DOHH2 (cell line): ENCODE measurements at regions not wholly inside any gene's neighbourhood (a gene's known extent, or its start where the extent isn't known, plus 50 kb on each side); places are given as distances from the start of the nearest gene placed in this dataset.

ENCODE experiments used
- H3F3A ChIP-seq: fragments of 200-600 bp; sonication (generic), shearing (Covaris generic); 2 replicates; pipeline ENCODE4 v1.6.0; 2016; ENCODE audit warnings: antibody characterized with exemption, mild to moderate bottlenecking; ENCODE audit not compliant: control insufficient read depth, insufficient read depth
- H3K27ac ChIP-seq: fragments of 200-600 bp; sonication (generic); 2 replicates; pipeline ENCODE4 v1.5.1; 2014; ENCODE audit warnings: low read depth, mild to moderate bottlenecking, low read length, moderate library complexity
- H3K27me3 ChIP-seq: fragments of 200-600 bp; sonication (generic); 2 replicates; pipeline ENCODE4 v1.6.1; 2014; ENCODE audit warnings: mild to moderate bottlenecking, low read length, mixed read lengths; ENCODE audit not compliant: control insufficient read depth
- H3K36me3 ChIP-seq: fragments of 200-600 bp; sonication (generic); 2 replicates; pipeline ENCODE4 v1.6.1; 2014; ENCODE audit warnings: mild to moderate bottlenecking, low read length, moderate library complexity, mixed read lengths; ENCODE audit not compliant: control insufficient read depth
- H3K4me1 ChIP-seq: fragments of 200-600 bp; sonication (generic); 2 replicates; pipeline ENCODE4 v1.6.1; 2014; ENCODE audit warnings: mild to moderate bottlenecking, low read length, mixed read lengths; ENCODE audit not compliant: control insufficient read depth
- H3K4me2 ChIP-seq: fragments of 200-600 bp; sonication (generic); 2 replicates; pipeline ENCODE4 v1.6.0; 2014; ENCODE audit warnings: mild to moderate bottlenecking, low read length, moderate library complexity
- H3K4me3 ChIP-seq: fragments of 200-600 bp; sonication (generic); 2 replicates; pipeline ENCODE4 v1.5.1; 2014; ENCODE audit warnings: mild to moderate bottlenecking, low read length, mixed read lengths
- H3K79me2 ChIP-seq: fragments of 200-600 bp; sonication (generic); 2 replicates; pipeline ENCODE4 v1.6.1; 2014; ENCODE audit warnings: mild to moderate bottlenecking, low read length, mixed read lengths; ENCODE audit not compliant: control insufficient read depth
- H3K9me2 ChIP-seq: fragments of 200-600 bp; sonication (generic); replicated peaks from 2 replicates; pipeline ENCODE4 v1.6.1; 2014; ENCODE audit warnings: mild to moderate bottlenecking, low read length, mixed read lengths; ENCODE audit not compliant: control insufficient read depth
- H3K9me3 ChIP-seq: fragments of 200-600 bp; sonication (generic); 2 replicates; pipeline ENCODE4 v1.6.1; 2014; ENCODE audit warnings: antibody characterized with exemption, low read length, mixed read lengths; ENCODE audit not compliant: control insufficient read depth, insufficient read depth
- H4K20me1 ChIP-seq: fragments of 200-600 bp; sonication (generic); 2 replicates; pipeline ENCODE4 v1.6.0; 2014; ENCODE audit warnings: low read depth, mild to moderate bottlenecking, antibody characterized with exemption, low read length, moderate library complexity; ENCODE audit not compliant: control insufficient read depth, insufficient read depth
- CTCF ChIP-seq: fragments of 200-600 bp; sonication (generic); IDR thresholded peaks from one replicate; pipeline ENCODE4 v1.5.1; 2014; ENCODE audit warnings: antibody characterized with exemption, mild to moderate bottlenecking, low read depth, low read length; ENCODE audit not compliant: poor library complexity, severe bottlenecking
- EZH2phosphoT487 ChIP-seq: fragments of 200-600 bp; sonication (generic); IDR thresholded peaks from 2 replicates; pipeline ENCODE4 v1.6.1; 2017; ENCODE audit warnings: borderline replicate concordance, mild to moderate bottlenecking, antibody characterized with exemption, low read length, moderate library complexity, mixed read lengths

- TF ChIP-seq EZH2phosphoT487 (no peak), CTCF (no peak)
- Histone ChIP-seq H3K4me2 (no peak overlapping the region), H3K79me2 (no peaks in the 10 kb centered on the region), H3K4me1 (no peaks in the 10 kb centered on the region), H3K9me3 (no peaks in the 10 kb centered on the region), H3F3A (no peaks in the 10 kb centered on the region), H3K27ac (no peak overlapping the region), H4K20me1 (no peaks in the 10 kb centered on the region), H3K36me3 (no peaks in the 10 kb centered on the region), H3K4me3 (no peak overlapping the region), H3K9me2 (no peaks in the 10 kb centered on the region), H3K27me3 (no peaks in the 10 kb centered on the region)
These were observed 100.0 kb upstream of the LHX5 start for GRCh38 chr12:113571713-113572112.

GRCh38 chr12:113569806-113570205, 98.1 kb upstream of the LHX5 start:
- Histone ChIP-seq H3K4me1 (no peaks in the 10 kb centered on the region), H3F3A (no peaks in the 10 kb centered on the region), H3K4me3 (no peak overlapping the region), H3K9me2 (no peaks in the 10 kb centered on the region), H3K4me2 (no peak overlapping the region), H3K36me3 (no peaks in the 10 kb centered on the region), H3K27ac (no peak overlapping the region), H3K79me2 (no peaks in the 10 kb centered on the region), H4K20me1 (no peaks in the 10 kb centered on the region), H3K9me3 (no peaks in the 10 kb centered on the region), H3K27me3 (peaks cover 5% of the 10 kb centered on the region; the same call in 1 of the 2 replicates)
- TF ChIP-seq CTCF (no peak), EZH2phosphoT487 (no peak)

GRCh38 chr12:113568021-113568420, 96.3 kb upstream of the LHX5 start:
- peaks cover 14% of the 10 kb centered on the region; the same call in 1 of the 2 replicates for H3K27me3 ChIP-seq

More at GRCh38 chr12:113568021-113568420, 96.3 kb upstream of the LHX5 start:
- TF ChIP-seq EZH2phosphoT487 = no peak
- TF ChIP-seq CTCF = no peak
- Histone ChIP-seq H3F3A (no peaks in the 10 kb centered on the region), H3K9me3 (no peaks in the 10 kb centered on the region), H3K79me2 (no peaks in the 10 kb centered on the region), H3K27ac (no peak overlapping the region), H3K4me3 (no peak overlapping the region), H3K4me2 (no peak overlapping the region), H4K20me1 (no peaks in the 10 kb centered on the region), H3K36me3 (no peaks in the 10 kb centered on the region), H3K9me2 (no peaks in the 10 kb centered on the region), H3K4me1 (no peaks in the 10 kb centered on the region)
